GM12878 (cell line): ENCODE measurements at regions not wholly inside any gene's neighbourhood (a gene's known extent, or its start where the extent isn't known, plus 50 kb on each side); places are given as distances from the start of the nearest gene placed in this dataset.

ENCODE experiments used
- ATAC-seq: fragments of 200-7000 bp; cut with Tn5 transposase; 3 replicates; pipeline ENCODE4 v1.9.1; 2020; ENCODE audit warnings: mild to moderate bottlenecking, moderate library complexity
- BruUV-seq: library from RNA; stranded (reverse); fragments of 400-500 nt; replicated peaks from 2 replicates; lab custom pipeline; 2021; lab: Mats Ljungman, UMichigan
- CTCF ChIA-PET: fragments of 300-600 bp; sonication (Branson Sonifier 250); formaldehyde crosslinking; extraction: SDS; loops from one replicate; lab custom pipeline; 2021; ENCODE audit warnings: inconsistent platforms; lab: Yijun Ruan, JAX
- POLR2A ChIA-PET: fragments of 350-600 bp; formaldehyde crosslinking; extraction: SDS; loops from one replicate; lab custom pipeline; 2021; ENCODE audit warnings: inconsistent platforms; lab: Charles Lee
- RAD21 ChIA-PET: fragments of 300-600 bp; sonication (Branson Sonifier 250); formaldehyde crosslinking; loops from one replicate; lab custom pipeline; 2023; ENCODE audit warnings: antibody characterized with exemption; ENCODE audit not compliant: unreplicated experiment; lab: Charles Lee
- SMC1A ChIA-PET: fragments of 300-600 bp; sonication (Branson Sonifier 250); formaldehyde crosslinking; loops from one replicate; lab custom pipeline; 2023; ENCODE audit not compliant: unreplicated experiment, uncharacterized antibody; lab: Charles Lee
- DNase-seq: peaks from one replicate; pipeline ENCODE4 v3.0.0-alpha.2; 2011; ENCODE audit warnings: low read depth, low spot score
- FAIRE-seq: peaks from 3 replicates; lab custom pipeline; 2011; peaks lifted over from hg19 to GRCh38; lab: Jason Lieb, UNC
- H2AFZ ChIP-seq: 2 replicates; pipeline ENCODE4 v1.6.0; 2011; ENCODE audit warnings: low read depth, low read length, control low read depth; ENCODE audit not compliant: control insufficient read depth
- H3K27ac ChIP-seq: 2 replicates; pipeline ENCODE4 v1.5.1; 2011; ENCODE audit warnings: control low read depth; ENCODE audit not compliant: control insufficient read depth, insufficient read depth
- H3K27me3 ChIP-seq, 2 experiments: replicated peaks in 1 of 2; 2 replicates each; pipeline versions ENCODE4 v1.6.0 to v1.6.1; 2011; ENCODE audit warnings: low read length in 1 of 2; ENCODE audit not compliant: control insufficient read depth in 2 of 2, insufficient read depth in 2 of 2
- H3K36me3 ChIP-seq, 2 experiments: 2 replicates each; pipeline ENCODE4 v1.5.1; 2011; ENCODE audit warnings: low read length in 1 of 2; ENCODE audit not compliant: control insufficient read depth in 2 of 2, insufficient read depth in 2 of 2
- H3K4me1 ChIP-seq: 2 replicates; pipeline ENCODE4 v1.6.1; 2011; ENCODE audit warnings: mild to moderate bottlenecking, low read length, moderate library complexity, mixed read lengths; ENCODE audit not compliant: control insufficient read depth, insufficient read depth
- H3K4me2 ChIP-seq: 2 replicates; pipeline ENCODE4 v1.6.0; 2011; ENCODE audit warnings: control low read depth; ENCODE audit not compliant: control insufficient read depth, insufficient read depth
- H3K4me3 ChIP-seq: fragments of 200-600 bp; sonication (generic); 2 replicates; pipeline ENCODE4 v1.5.1; 2016
- H3K79me2 ChIP-seq: 2 replicates; pipeline ENCODE4 v1.6.0; 2011; ENCODE audit warnings: low read length; ENCODE audit not compliant: control insufficient read depth, insufficient read depth
- H3K9ac ChIP-seq: 2 replicates; pipeline ENCODE4 v1.8.0; 2011; ENCODE audit warnings: low read length, control low read depth, mixed read lengths; ENCODE audit not compliant: control insufficient read depth, insufficient read depth
- H3K9me3 ChIP-seq: replicated peaks from 3 replicates; pipeline ENCODE4 v1.5.1; 2011; ENCODE audit warnings: mild to moderate bottlenecking, low read length; ENCODE audit not compliant: control insufficient read depth, insufficient read depth
- H4K20me1 ChIP-seq: 2 replicates; pipeline ENCODE4 v1.6.0; 2011; ENCODE audit not compliant: control insufficient read depth, insufficient read depth
- EZH2 ChIP-seq: IDR thresholded peaks from 2 replicates; pipeline ENCODE4 v1.6.1; 2012; ENCODE audit warnings: low read depth, mild to moderate bottlenecking, control low read depth, inconsistent platforms, low read length, borderline replicate concordance; ENCODE audit not compliant: control insufficient read depth
- MLLT1 ChIP-seq: fragments of 450-650 bp; IDR thresholded peaks from 2 replicates; pipeline ENCODE4 v1.6.1; 2016; ENCODE audit warnings: mild to moderate bottlenecking
- RUNX3 ChIP-seq: IDR thresholded peaks from 2 replicates; pipeline ENCODE4 v1.6.1; 2012; ENCODE audit warnings: low read length, inconsistent platforms
- WGBS: methylation state at CpG from one replicate; pipeline ENCODE4 v1.1.6; 2016; ENCODE audit warnings: low lambda C conversion rate; ENCODE audit not compliant: insufficient replicate concordance, insufficient coverage; ENCODE audit errors: missing lambda C conversion rate; 5-methylcytosine and 5-hydroxymethylcytosine counted together
- in situ Hi-C: fragments of 300-500 bp; cut with MboI; formaldehyde crosslinking; loops from 9 replicates; pipeline ENCODE4 v1.14.3; 2018; ENCODE audit warnings: mixed read lengths
- intact Hi-C: fragments of 100-400 bp; cut with micrococcal nuclease; formaldehyde crosslinking; loops from one replicate; pipeline ENCODE4 v1.14.2; 2022; ENCODE audit not compliant: unreplicated experiment

- ChIA-PET POLR2A (no interaction called here), CTCF (no interaction called here)
- Histone ChIP-seq H3K4me1 (no peaks in the 10 kb centered on the region), H3K36me3 (no peaks in the 10 kb centered on the region), H3K9me3 (no peaks in the 10 kb centered on the region)
- FAIRE-seq: no peak
- TF ChIP-seq MLLT1: no peak
- TF ChIP-seq EZH2: no peak
- TF ChIP-seq, all 136 proteins: peak for 0
- H4K20me1 ChIP-seq: no peaks in the 10 kb centered on the region
- BruUV-seq: no TSS peak
- no peak overlapping the region for H2AFZ ChIP-seq
- no peak overlapping the region for H3K9ac ChIP-seq
- H3K27me3 ChIP-seq: no peaks in the 10 kb centered on the region; a peak in 1 of 4 replicates
- no peak overlapping the region for H3K27ac ChIP-seq
- intact Hi-C loops: no loop called here
- in situ Hi-C loops: no loop called here
- no peak overlapping the region for H3K4me2 ChIP-seq
- 30% methylated on average over 8 of the region's 8 CpGs for WGBS
- no peak for DNase-seq
- H3K4me3 ChIP-seq: no peak overlapping the region
- SMC1A ChIA-PET: no interaction called here
- RAD21 ChIA-PET: no interaction called here
- ATAC-seq: no peak
- no peaks in the 10 kb centered on the region for H3K79me2 ChIP-seq
Observed at GRCh38 chr11:70802185-70802584, 403.9 kb downstream of the CTTN start.

GRCh38 chr11:70804139-70804837, 406.0 kb downstream of the CTTN start:
- no TSS peak for BruUV-seq
- intact Hi-C loops (no loop called here), in situ Hi-C loops (no loop called here)
- no peak overlapping the region for H3K27ac ChIP-seq
- DNase-seq: no peak
- H3K27me3 ChIP-seq: no peaks in the 10 kb centered on the region; a peak in 1 of 4 replicates
- no peaks in the 10 kb centered on the region for H4K20me1 ChIP-seq
- ChIA-PET CTCF (no interaction called here), SMC1A (no interaction called here), POLR2A (interaction anchor here (0.6 kb wide), 1 partner anchor 9 kb away, joined by 4 read pairs; no protein-coding TSS in a partner anchor), RAD21 (no interaction called here)
- no peak for ATAC-seq
- 39% methylated on average over 24 of the region's 24 CpGs for WGBS
- FAIRE-seq: no peak
- H3K4me3 ChIP-seq: no peak overlapping the region
- H2AFZ ChIP-seq: no peak overlapping the region
- H3K4me1 ChIP-seq: no peaks in the 10 kb centered on the region
- H3K36me3 ChIP-seq: no peaks in the 10 kb centered on the region
- no peak overlapping the region for H3K9ac ChIP-seq
- no peaks in the 10 kb centered on the region for H3K79me2 ChIP-seq
- H3K9me3 ChIP-seq: no peaks in the 10 kb centered on the region
- H3K4me2 ChIP-seq: no peak overlapping the region
- TF ChIP-seq RUNX3: no peak
